Neural cell (in vitro differentiated cells): ENCODE measurements at regions not wholly inside any gene's neighbourhood (a gene's known extent, or its start where the extent isn't known, plus 50 kb on each side); places are given as distances from the start of the nearest gene placed in this dataset.

ENCODE experiments used
- H2AFZ ChIP-seq: fragments of 200-600, 300-800 bp; sonication (generic), shearing (Covaris generic); 2 replicates; pipeline ENCODE4 v1.6.0; 2014; ENCODE audit warnings: low read depth, mild to moderate bottlenecking, antibody characterized with exemption, low read length, moderate library complexity
- H3F3A ChIP-seq: fragments of 200-600 bp; shearing (Covaris generic); 2 replicates; pipeline ENCODE4 v1.6.1; 2016; ENCODE audit warnings: mild to moderate bottlenecking, moderate library complexity, mixed read lengths, antibody characterized with exemption, low read length; ENCODE audit not compliant: insufficient read depth, poor library complexity, severe bottlenecking
- H3K27ac ChIP-seq: fragments of 200-600, 300-800 bp; sonication (generic), shearing (Covaris generic); 2 replicates; pipeline ENCODE4 v1.5.1; 2014; ENCODE audit warnings: mild to moderate bottlenecking, low read length, moderate library complexity
- H3K27me3 ChIP-seq: fragments of 300-800, 200-600 bp; sonication (generic), shearing (Covaris generic); 2 replicates; pipeline ENCODE4 v1.6.0; 2014; ENCODE audit warnings: mild to moderate bottlenecking, low read depth, low read length, moderate library complexity; ENCODE audit not compliant: insufficient read depth
- H3K36me3 ChIP-seq: fragments of 300-800, 200-600 bp; sonication (generic), shearing (Covaris generic); 2 replicates; pipeline ENCODE4 v1.5.1; 2014; ENCODE audit warnings: mild to moderate bottlenecking, antibody characterized with exemption, low read length, moderate library complexity; ENCODE audit not compliant: insufficient read depth
- H3K4me2 ChIP-seq: fragments of 300-800, 200-600 bp; sonication (generic), shearing (Covaris generic); 2 replicates; pipeline ENCODE4 v1.6.0; 2014; ENCODE audit warnings: mild to moderate bottlenecking, low read length
- H3K4me3 ChIP-seq: fragments of 300-800, 200-600 bp; sonication (generic), shearing (Covaris generic); 2 replicates; pipeline ENCODE4 v1.5.1; 2014; ENCODE audit warnings: mild to moderate bottlenecking, low read length, moderate library complexity
- H3K79me2 ChIP-seq: fragments of 200-600 bp; shearing (Covaris generic); replicated peaks from 2 replicates; pipeline ENCODE4 v1.6.0; 2014; ENCODE audit warnings: mild to moderate bottlenecking, low read length, moderate library complexity; ENCODE audit not compliant: insufficient read depth
- H3K9ac ChIP-seq: fragments of 300-800, 200-600 bp; sonication (generic), shearing (Covaris generic); 2 replicates; pipeline ENCODE4 v1.6.1; 2016; ENCODE audit warnings: mild to moderate bottlenecking, low read length, mixed read lengths
- H3K9me2 ChIP-seq: fragments of 200-600 bp; shearing (Covaris generic); 2 replicates; pipeline ENCODE4 v1.6.1; 2016; ENCODE audit warnings: mild to moderate bottlenecking, low read length, mixed read lengths; ENCODE audit not compliant: insufficient read depth
- H3K9me3 ChIP-seq: fragments of 200-600, 300-800 bp; sonication (generic), shearing (Covaris generic); 2 replicates; pipeline ENCODE4 v1.6.1; 2016; ENCODE audit warnings: mild to moderate bottlenecking, mixed run types, low read length, moderate library complexity, mixed read lengths
- H4K20me1 ChIP-seq: fragments of 200-600 bp; shearing (Covaris generic); 2 replicates; pipeline ENCODE4 v1.6.1; 2016; ENCODE audit warnings: mild to moderate bottlenecking, mixed run types; ENCODE audit not compliant: insufficient read depth
- EP300 ChIP-seq: fragments of 450-650 bp; conservative IDR thresholded peaks from 2 replicates; pipeline ENCODE4 v1.6.1; 2014; ENCODE audit warnings: antibody characterized with exemption, mild to moderate bottlenecking, moderate library complexity; ENCODE audit not compliant: poor library complexity, severe bottlenecking
- EZH2 ChIP-seq: fragments of 200-600, 300-800 bp; shearing (Covaris generic), sonication (generic); IDR thresholded peaks from 2 replicates; pipeline ENCODE4 v1.6.1; 2014; ENCODE audit warnings: antibody characterized with exemption, low read length, borderline replicate concordance, mild to moderate bottlenecking; ENCODE audit not compliant: insufficient read depth, poor library complexity, severe bottlenecking
- MXI1 ChIP-seq: fragments of 450-650 bp; conservative IDR thresholded peaks from 2 replicates; pipeline ENCODE4 v1.6.1; 2014; ENCODE audit warnings: antibody characterized with exemption, mild to moderate bottlenecking; ENCODE audit not compliant: poor library complexity, severe bottlenecking
- POLR2AphosphoS5 ChIP-seq: IDR thresholded peaks from 2 replicates; pipeline ENCODE4 v1.6.1; 2012
- RAD21 ChIP-seq: fragments of 450-650 bp; conservative IDR thresholded peaks from 2 replicates; pipeline ENCODE4 v1.6.1; 2014; ENCODE audit warnings: antibody characterized with exemption, mild to moderate bottlenecking, moderate library complexity
- SMC3 ChIP-seq: fragments of 450-650 bp; conservative IDR thresholded peaks from 2 replicates; pipeline ENCODE4 v1.6.1; 2014; ENCODE audit warnings: antibody characterized with exemption, mild to moderate bottlenecking, moderate library complexity; ENCODE audit not compliant: poor library complexity
- TAF1 ChIP-seq: IDR thresholded peaks from 2 replicates; pipeline ENCODE4 v1.6.1; 2012; ENCODE audit warnings: low read depth
- TF ChIP-seq, protein P1 (sequence below): IDR thresholded peaks from 2 replicates; pipeline ENCODE4 v1.6.1; 2012; ENCODE audit warnings: borderline replicate concordance
- TF ChIP-seq, protein P2 (sequence below): fragments of 450-650 bp; IDR thresholded peaks from 2 replicates; pipeline ENCODE4 v1.5.1; 2014; ENCODE audit warnings: antibody characterized with exemption, mild to moderate bottlenecking, moderate library complexity; ENCODE audit not compliant: poor library complexity, severe bottlenecking

DNA sequence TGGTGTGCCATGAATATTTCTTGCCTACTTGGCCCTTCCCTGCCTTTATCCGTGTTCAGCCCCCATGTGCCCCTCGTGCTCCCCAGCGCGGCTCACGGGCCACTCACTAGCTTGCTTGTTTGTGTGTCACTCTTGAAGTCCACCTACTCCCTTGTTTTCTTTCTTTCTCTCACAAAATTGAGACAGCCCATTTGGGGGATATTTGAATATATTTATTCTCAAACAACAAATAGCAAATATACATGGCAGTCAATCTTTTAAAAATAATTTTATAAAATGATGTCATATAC, 82.2 kb downstream of the PLXNA1 start:
- no peaks in the 10 kb centered on the region for H3K9me3 ChIP-seq
- H2AFZ ChIP-seq: no peak overlapping the region
- no peaks in the 10 kb centered on the region for H3K36me3 ChIP-seq
- no peaks in the 10 kb centered on the region for H3K9me2 ChIP-seq
- no peak overlapping the region for H3K4me3 ChIP-seq
- H3F3A ChIP-seq: no peaks in the 10 kb centered on the region
- H3K27ac ChIP-seq: no peak overlapping the region
- TF ChIP-seq POLR2AphosphoS5: no peak
- TF ChIP-seq, protein P1, sequence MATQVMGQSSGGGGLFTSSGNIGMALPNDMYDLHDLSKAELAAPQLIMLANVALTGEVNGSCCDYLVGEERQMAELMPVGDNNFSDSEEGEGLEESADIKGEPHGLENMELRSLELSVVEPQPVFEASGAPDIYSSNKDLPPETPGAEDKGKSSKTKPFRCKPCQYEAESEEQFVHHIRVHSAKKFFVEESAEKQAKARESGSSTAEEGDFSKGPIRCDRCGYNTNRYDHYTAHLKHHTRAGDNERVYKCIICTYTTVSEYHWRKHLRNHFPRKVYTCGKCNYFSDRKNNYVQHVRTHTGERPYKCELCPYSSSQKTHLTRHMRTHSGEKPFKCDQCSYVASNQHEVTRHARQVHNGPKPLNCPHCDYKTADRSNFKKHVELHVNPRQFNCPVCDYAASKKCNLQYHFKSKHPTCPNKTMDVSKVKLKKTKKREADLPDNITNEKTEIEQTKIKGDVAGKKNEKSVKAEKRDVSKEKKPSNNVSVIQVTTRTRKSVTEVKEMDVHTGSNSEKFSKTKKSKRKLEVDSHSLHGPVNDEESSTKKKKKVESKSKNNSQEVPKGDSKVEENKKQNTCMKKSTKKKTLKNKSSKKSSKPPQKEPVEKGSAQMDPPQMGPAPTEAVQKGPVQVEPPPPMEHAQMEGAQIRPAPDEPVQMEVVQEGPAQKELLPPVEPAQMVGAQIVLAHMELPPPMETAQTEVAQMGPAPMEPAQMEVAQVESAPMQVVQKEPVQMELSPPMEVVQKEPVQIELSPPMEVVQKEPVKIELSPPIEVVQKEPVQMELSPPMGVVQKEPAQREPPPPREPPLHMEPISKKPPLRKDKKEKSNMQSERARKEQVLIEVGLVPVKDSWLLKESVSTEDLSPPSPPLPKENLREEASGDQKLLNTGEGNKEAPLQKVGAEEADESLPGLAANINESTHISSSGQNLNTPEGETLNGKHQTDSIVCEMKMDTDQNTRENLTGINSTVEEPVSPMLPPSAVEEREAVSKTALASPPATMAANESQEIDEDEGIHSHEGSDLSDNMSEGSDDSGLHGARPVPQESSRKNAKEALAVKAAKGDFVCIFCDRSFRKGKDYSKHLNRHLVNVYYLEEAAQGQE: no peak
- H3K79me2 ChIP-seq: no peaks in the 10 kb centered on the region
- H3K9ac ChIP-seq: no peak overlapping the region
- H3K27me3 ChIP-seq: no peaks in the 10 kb centered on the region
- no peak overlapping the region for H3K4me2 ChIP-seq
- no peaks in the 10 kb centered on the region for H4K20me1 ChIP-seq

DNA sequence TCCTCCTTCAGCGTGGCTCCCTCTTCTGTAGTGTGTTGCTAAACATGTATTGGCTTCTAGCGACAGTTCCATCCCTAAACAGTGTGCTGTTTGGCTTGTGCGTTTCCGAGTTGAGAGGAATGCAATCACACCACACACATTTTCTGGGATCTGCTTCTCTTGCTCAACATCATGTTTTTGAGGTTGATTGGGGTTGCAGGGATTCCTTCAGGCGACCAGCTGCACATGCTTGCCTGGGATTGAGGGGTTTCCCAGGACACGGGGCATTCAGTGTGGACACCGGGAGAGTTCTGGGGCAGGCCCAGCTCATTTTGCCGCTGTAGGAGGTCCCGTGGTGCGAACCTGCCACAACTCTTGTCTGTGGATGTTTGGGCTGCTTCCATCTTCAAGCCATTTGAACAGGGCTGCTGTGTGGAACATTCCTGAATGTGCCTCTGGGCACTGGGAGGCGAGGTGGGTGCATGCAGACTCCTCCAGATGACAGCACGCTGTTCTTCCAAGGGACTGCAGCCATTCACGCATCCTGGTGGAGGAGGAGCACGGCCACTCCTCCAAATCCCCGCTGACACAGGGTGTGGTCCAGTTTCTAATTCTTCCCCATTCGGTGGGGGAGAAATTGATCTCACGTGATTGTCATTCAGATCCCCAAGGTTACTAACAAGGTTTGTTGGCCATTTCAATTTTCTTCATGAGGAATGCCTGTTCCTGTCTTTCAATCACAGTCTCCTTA, 82.8 kb downstream of the PLXNA1 start:
- H3K9me3 ChIP-seq: no peaks in the 10 kb centered on the region
- H3K9ac ChIP-seq: no peak overlapping the region
- H2AFZ ChIP-seq: no peak overlapping the region
- H3K79me2 ChIP-seq: no peaks in the 10 kb centered on the region
- H3K27me3 ChIP-seq: no peaks in the 10 kb centered on the region
- no peaks in the 10 kb centered on the region for H3K9me2 ChIP-seq
- no peaks in the 10 kb centered on the region for H3F3A ChIP-seq
- TF ChIP-seq TAF1 (no peak), MXI1 (no peak), EZH2 (no peak), SMC3 (no peak), EP300 (no peak), POLR2AphosphoS5 (no peak), RAD21 (no peak)
- TF ChIP-seq, protein P2, sequence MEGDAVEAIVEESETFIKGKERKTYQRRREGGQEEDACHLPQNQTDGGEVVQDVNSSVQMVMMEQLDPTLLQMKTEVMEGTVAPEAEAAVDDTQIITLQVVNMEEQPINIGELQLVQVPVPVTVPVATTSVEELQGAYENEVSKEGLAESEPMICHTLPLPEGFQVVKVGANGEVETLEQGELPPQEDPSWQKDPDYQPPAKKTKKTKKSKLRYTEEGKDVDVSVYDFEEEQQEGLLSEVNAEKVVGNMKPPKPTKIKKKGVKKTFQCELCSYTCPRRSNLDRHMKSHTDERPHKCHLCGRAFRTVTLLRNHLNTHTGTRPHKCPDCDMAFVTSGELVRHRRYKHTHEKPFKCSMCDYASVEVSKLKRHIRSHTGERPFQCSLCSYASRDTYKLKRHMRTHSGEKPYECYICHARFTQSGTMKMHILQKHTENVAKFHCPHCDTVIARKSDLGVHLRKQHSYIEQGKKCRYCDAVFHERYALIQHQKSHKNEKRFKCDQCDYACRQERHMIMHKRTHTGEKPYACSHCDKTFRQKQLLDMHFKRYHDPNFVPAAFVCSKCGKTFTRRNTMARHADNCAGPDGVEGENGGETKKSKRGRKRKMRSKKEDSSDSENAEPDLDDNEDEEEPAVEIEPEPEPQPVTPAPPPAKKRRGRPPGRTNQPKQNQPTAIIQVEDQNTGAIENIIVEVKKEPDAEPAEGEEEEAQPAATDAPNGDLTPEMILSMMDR: no peak
- TF ChIP-seq, protein P1: no peak
- H3K4me2 ChIP-seq: no peak overlapping the region
- H3K36me3 ChIP-seq: no peaks in the 10 kb centered on the region
- H4K20me1 ChIP-seq: no peaks in the 10 kb centered on the region
- H3K4me3 ChIP-seq: no peak overlapping the region
- no peak overlapping the region for H3K27ac ChIP-seq
